ENCODE measurements at regions not wholly inside any gene's neighbourhood (a gene's known extent, or its start where the extent isn't known, plus 50 kb on each side); places are given as distances from the start of the nearest gene placed in this dataset.

GRCh38 chr12:61754214-61754613 lies 506.0 kb upstream of the USP15 start:
- no peak for TF ChIP-seq CTCF (IDR thresholded peaks at IDR 0.05)
- TF ChIP-seq POLR2A (IDR thresholded peaks at IDR 0.05) = no peak

All from sigmoid colon (tissue), 3 donors.